Caco-2 (cell line): ENCODE measurements at regions not wholly inside any gene's neighbourhood (a gene's known extent, or its start where the extent isn't known, plus 50 kb on each side); places are given as distances from the start of the nearest gene placed in this dataset.

ENCODE experiments used
- BruUV-seq: library from RNA; stranded (reverse); fragments of 400-500 nt; replicated peaks from 2 replicates; lab custom pipeline; 2021; lab: Mats Ljungman, UMichigan
- CTCF ChIA-PET: fragments of 300-600 bp; sonication (Branson Sonifier 250); formaldehyde crosslinking; loops from one replicate; lab custom pipeline; 2022; ENCODE audit warnings: antibody characterized with exemption; lab: Charles Lee
- POLR2A ChIA-PET: fragments of 300-600 bp; sonication (Branson Sonifier 250); formaldehyde crosslinking; loops from one replicate; lab custom pipeline; 2022; ENCODE audit warnings: antibody characterized with exemption; lab: Charles Lee
- DNase-seq, 2 experiments: peaks; one replicate each; pipeline versions ENCODE4 v3.0.0 to v3.0.0-alpha.2; 2020 to 2022
- H3K27me3 ChIP-seq: replicated peaks from 2 replicates; pipeline ENCODE4 v1.6.0; 2011; ENCODE audit warnings: low read length; ENCODE audit not compliant: control insufficient read depth, insufficient read depth
- H3K36me3 ChIP-seq: 2 replicates; pipeline ENCODE4 v1.5.1; 2011; ENCODE audit warnings: low read length; ENCODE audit not compliant: control insufficient read depth, insufficient read depth
- H3K4me1 ChIP-seq: fragments of 250-450 bp; sonication (Bioruptor Pico); 2 replicates; pipeline ENCODE4 v1.5.1; 2020; ENCODE audit warnings: mild to moderate bottlenecking
- H3K4me3 ChIP-seq: 2 replicates; pipeline ENCODE4 v1.5.1; 2011; ENCODE audit warnings: low read depth, mild to moderate bottlenecking, control low read depth, low read length
- H3K9me3 ChIP-seq: fragments of 250-450 bp; sonication (Bioruptor Pico); 2 replicates; pipeline ENCODE4 v1.5.1; 2020; ENCODE audit warnings: mild to moderate bottlenecking, moderate library complexity
- H3K27ac Mint-ChIP-seq: one replicate; pipeline ENCODE4 v1.8.0; 2022; ENCODE audit warnings: mixed read lengths; ENCODE audit not compliant: unreplicated experiment
- H3K27me3 Mint-ChIP-seq: one replicate; pipeline ENCODE4 v1.8.0; 2022; ENCODE audit warnings: mixed read lengths; ENCODE audit not compliant: insufficient read depth, unreplicated experiment
- H3K36me3 Mint-ChIP-seq: one replicate; pipeline ENCODE4 v1.8.0; 2022; ENCODE audit warnings: mild to moderate bottlenecking, mixed read lengths; ENCODE audit not compliant: insufficient read depth, unreplicated experiment
- H3K4me1 Mint-ChIP-seq: one replicate; pipeline ENCODE4 v1.8.0; 2022; ENCODE audit warnings: low read depth, mixed read lengths; ENCODE audit not compliant: unreplicated experiment
- H3K4me3 Mint-ChIP-seq: one replicate; pipeline ENCODE4 v1.8.0; 2022; ENCODE audit warnings: mild to moderate bottlenecking, moderate library complexity, mixed read lengths; ENCODE audit not compliant: unreplicated experiment
- H3K9me3 Mint-ChIP-seq: one replicate; pipeline ENCODE4 v1.8.0; 2022; ENCODE audit warnings: mixed read lengths; ENCODE audit not compliant: unreplicated experiment
- intact Hi-C: fragments of 100-400 bp; cut with micrococcal nuclease; formaldehyde crosslinking; loops from one replicate; pipeline ENCODE4 v1.10.0; 2022; ENCODE audit not compliant: unreplicated experiment
- TF ChIP-seq, protein P1 (sequence below), 2 experiments: fragments of 200-600 bp in 1 of 2; IDR thresholded peaks; 1 replicate in 1 of 2; 2 replicates in 1 of 2; pipeline versions ENCODE4 v1.5.1 to v1.8.0; 2011 to 2022; ENCODE audit warnings: antibody characterized with exemption in 1 of 2, control low read depth in 1 of 2, inconsistent platforms in 1 of 2, low read depth in 1 of 2, low read length in 1 of 2, mild to moderate bottlenecking in 1 of 2, moderate library complexity in 1 of 2; ENCODE audit not compliant: insufficient read depth in 1 of 2, severe bottlenecking in 1 of 2, unreplicated experiment in 1 of 2

DNA sequence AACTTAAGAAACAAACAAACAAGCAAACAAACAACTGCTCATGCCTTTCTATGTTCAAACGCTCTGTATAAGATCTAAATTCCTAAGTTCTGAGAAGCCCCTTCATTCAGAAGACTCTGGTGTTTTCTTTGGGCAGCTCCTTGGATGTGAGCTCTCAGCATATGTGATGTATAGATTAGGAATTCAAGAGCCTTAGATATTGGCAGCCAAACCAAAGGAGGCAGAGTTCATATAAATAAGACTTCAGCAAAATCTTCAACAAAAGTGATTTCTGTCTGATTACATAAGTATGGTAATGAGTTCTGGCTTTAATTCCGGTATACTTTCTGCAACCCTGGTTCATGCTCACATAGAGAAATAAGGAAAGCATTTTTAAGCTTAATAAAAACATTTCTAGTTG, 145.6 kb downstream of the DYRK2 start:
- no peaks in the 10 kb centered on the region for H3K27me3 Mint-ChIP-seq
- H3K4me3 Mint-ChIP-seq = no peak overlapping the region
- H3K36me3 ChIP-seq = no peaks in the 10 kb centered on the region
- H3K4me1 Mint-ChIP-seq = peaks cover 5% of the 10 kb centered on the region
- peaks cover 16% of the 10 kb centered on the region for H3K9me3 Mint-ChIP-seq
- H3K9me3 ChIP-seq = no peaks in the 10 kb centered on the region
- no peak overlapping the region for H3K4me3 ChIP-seq
- CTCF ChIA-PET = no interaction called here
- H3K27me3 ChIP-seq = no peaks in the 10 kb centered on the region
- POLR2A ChIA-PET = no interaction called here
- H3K4me1 ChIP-seq = no peaks in the 10 kb centered on the region
- no peak overlapping the region for H3K27ac Mint-ChIP-seq
- no peaks in the 10 kb centered on the region for H3K36me3 Mint-ChIP-seq
- BruUV-seq = no TSS peak
- intact Hi-C loops = no loop called here
- TF ChIP-seq, protein P1, sequence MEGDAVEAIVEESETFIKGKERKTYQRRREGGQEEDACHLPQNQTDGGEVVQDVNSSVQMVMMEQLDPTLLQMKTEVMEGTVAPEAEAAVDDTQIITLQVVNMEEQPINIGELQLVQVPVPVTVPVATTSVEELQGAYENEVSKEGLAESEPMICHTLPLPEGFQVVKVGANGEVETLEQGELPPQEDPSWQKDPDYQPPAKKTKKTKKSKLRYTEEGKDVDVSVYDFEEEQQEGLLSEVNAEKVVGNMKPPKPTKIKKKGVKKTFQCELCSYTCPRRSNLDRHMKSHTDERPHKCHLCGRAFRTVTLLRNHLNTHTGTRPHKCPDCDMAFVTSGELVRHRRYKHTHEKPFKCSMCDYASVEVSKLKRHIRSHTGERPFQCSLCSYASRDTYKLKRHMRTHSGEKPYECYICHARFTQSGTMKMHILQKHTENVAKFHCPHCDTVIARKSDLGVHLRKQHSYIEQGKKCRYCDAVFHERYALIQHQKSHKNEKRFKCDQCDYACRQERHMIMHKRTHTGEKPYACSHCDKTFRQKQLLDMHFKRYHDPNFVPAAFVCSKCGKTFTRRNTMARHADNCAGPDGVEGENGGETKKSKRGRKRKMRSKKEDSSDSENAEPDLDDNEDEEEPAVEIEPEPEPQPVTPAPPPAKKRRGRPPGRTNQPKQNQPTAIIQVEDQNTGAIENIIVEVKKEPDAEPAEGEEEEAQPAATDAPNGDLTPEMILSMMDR (IDR thresholded peaks at IDR 0.05; ENCODE audit: insufficient read depth in 1 of 2, low read depth in 1 of 2, low read length in 1 of 2, severe bottlenecking in 1 of 2, unreplicated experiment in 1 of 2) = no peak
- no peak for DNase-seq

DNA sequence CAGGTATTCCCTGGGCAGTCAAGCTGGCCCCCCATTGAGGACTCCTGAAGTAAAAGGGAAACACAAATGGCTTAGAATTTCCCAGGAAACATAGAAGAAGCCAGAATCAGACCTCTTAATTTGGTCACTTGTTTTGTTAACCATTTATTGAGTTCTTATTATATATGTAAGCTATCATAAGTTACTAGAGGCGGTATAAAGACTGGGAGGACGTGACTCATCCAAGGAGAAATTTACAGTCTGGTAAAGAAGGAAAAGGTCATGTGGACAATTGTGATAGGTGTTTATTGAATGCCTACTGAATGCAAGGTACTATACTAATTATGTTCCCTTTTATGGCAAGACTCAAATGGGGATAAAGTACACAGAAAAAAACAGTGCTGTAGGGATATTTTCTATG, 146.7 kb downstream of the DYRK2 start:
- intact Hi-C loops = no loop called here
- H3K4me3 ChIP-seq = no peak overlapping the region
- H3K4me3 Mint-ChIP-seq = no peak overlapping the region
- no peaks in the 10 kb centered on the region for H3K9me3 ChIP-seq
- no peaks in the 10 kb centered on the region for H3K27me3 Mint-ChIP-seq
- ChIA-PET POLR2A (no interaction called here), CTCF (no interaction called here)
- no peaks in the 10 kb centered on the region for H3K27me3 ChIP-seq
- H3K36me3 ChIP-seq = no peaks in the 10 kb centered on the region
- H3K9me3 Mint-ChIP-seq = peaks cover 16% of the 10 kb centered on the region
- TF ChIP-seq, protein P1 (IDR thresholded peaks at IDR 0.05; ENCODE audit: insufficient read depth in 1 of 2, low read depth in 1 of 2, low read length in 1 of 2, severe bottlenecking in 1 of 2, unreplicated experiment in 1 of 2) = no peak
- no peak for DNase-seq
- peaks cover 5% of the 10 kb centered on the region for H3K4me1 Mint-ChIP-seq
- H3K36me3 Mint-ChIP-seq = no peaks in the 10 kb centered on the region
- H3K27ac Mint-ChIP-seq = no peak overlapping the region
- H3K4me1 ChIP-seq = no peaks in the 10 kb centered on the region
- BruUV-seq = no TSS peak

DNA sequence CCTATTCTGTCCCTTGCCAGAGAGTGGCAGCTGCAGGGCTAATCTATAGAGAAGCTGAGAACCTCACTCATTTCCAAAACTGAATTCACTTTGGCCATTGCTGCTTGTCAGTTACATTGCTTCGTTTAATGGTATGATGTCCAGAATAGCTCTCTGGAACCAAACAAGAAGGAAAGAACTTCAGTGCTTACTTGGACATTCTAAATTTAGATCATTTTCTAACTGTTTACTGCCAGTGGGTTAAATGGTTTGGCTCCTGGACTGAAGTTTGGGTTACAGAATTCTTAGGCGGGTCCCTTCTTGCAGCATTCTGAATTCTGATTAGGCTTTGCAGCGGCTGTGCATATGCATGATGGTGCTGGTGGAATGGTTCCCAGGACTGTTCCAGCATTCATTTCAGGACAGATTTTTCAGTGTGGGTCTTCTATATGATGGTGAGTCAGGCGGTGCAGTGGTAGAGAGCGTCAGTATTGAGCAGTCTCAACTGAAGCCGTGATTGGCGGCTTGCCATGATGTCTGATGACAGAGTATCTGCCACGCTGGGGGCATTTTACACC, 148.7 kb downstream of the DYRK2 start:
- peaks cover 1% of the 10 kb centered on the region for H3K9me3 Mint-ChIP-seq
- Histone ChIP-seq H3K36me3 (no peaks in the 10 kb centered on the region), H3K4me1 (no peaks in the 10 kb centered on the region), H3K27me3 (no peaks in the 10 kb centered on the region), H3K9me3 (no peaks in the 10 kb centered on the region), H3K4me3 (no peak overlapping the region)
- no peaks in the 10 kb centered on the region for H3K27me3 Mint-ChIP-seq
- H3K4me1 Mint-ChIP-seq = peaks cover 5% of the 10 kb centered on the region
- no peaks in the 10 kb centered on the region for H3K36me3 Mint-ChIP-seq
- ChIA-PET POLR2A (no interaction called here), CTCF (no interaction called here)
- TF ChIP-seq, protein P1 (IDR thresholded peaks at IDR 0.05; ENCODE audit: insufficient read depth in 1 of 2, low read depth in 1 of 2, low read length in 1 of 2, severe bottlenecking in 1 of 2, unreplicated experiment in 1 of 2) = no peak
- no peak overlapping the region for H3K27ac Mint-ChIP-seq
- no peak overlapping the region for H3K4me3 Mint-ChIP-seq
- BruUV-seq = no TSS peak
- no peak for DNase-seq
- intact Hi-C loops = no loop called here
